Keratinocyte (primary cell): ENCODE measurements at regions not wholly inside any gene's neighbourhood (a gene's known extent, or its start where the extent isn't known, plus 50 kb on each side); places are given as distances from the start of the nearest gene placed in this dataset.

Experiments used
- DNase-seq: peaks from one replicate; pipeline ENCODE4 v3.0.0-alpha.2; 2011; ENCODE audit warnings: low read depth, missing footprints, low spot score
- FAIRE-seq: peaks from 2 replicates; lab custom pipeline; 2011; peaks lifted over from hg19 to GRCh38; lab: Jason Lieb, UNC
- H2AFZ ChIP-seq: 2 replicates; pipeline ENCODE4 v1.6.0; 2012; ENCODE audit warnings: low read length, control low read depth, inconsistent platforms; ENCODE audit not compliant: control insufficient read depth
- H3K27ac ChIP-seq: 2 replicates; pipeline ENCODE4 v1.5.1; 2011; ENCODE audit warnings: low read length; ENCODE audit not compliant: control insufficient read depth, insufficient read depth
- H3K27me3 ChIP-seq: 3 replicates; pipeline ENCODE4 v1.6.0; 2011; ENCODE audit warnings: low read length; ENCODE audit not compliant: control insufficient read depth, insufficient read depth; ENCODE audit errors: extremely low read depth
- H3K36me3 ChIP-seq, 2 experiments: 2 replicates in 1 of 2; 3 replicates in 1 of 2; pipeline ENCODE4 v1.5.1; 2011; ENCODE audit warnings: low read length in 2 of 2, mild to moderate bottlenecking in 1 of 2; ENCODE audit not compliant: control insufficient read depth in 2 of 2, insufficient read depth in 2 of 2; ENCODE audit errors: extremely low read depth in 1 of 2
- H3K4me1 ChIP-seq: 3 replicates; pipeline ENCODE4 v1.5.1; 2011; ENCODE audit warnings: low read length; ENCODE audit not compliant: control insufficient read depth, insufficient read depth; ENCODE audit errors: extremely low read depth
- H3K4me2 ChIP-seq: 3 replicates; pipeline ENCODE4 v1.6.0; 2011; ENCODE audit warnings: low read depth, low read length; ENCODE audit not compliant: control insufficient read depth, insufficient read depth; ENCODE audit errors: extremely low read depth
- H3K4me3 ChIP-seq, 3 experiments: fragments of 200-600 bp in 1 of 3; sonication (generic) in 1 of 3; 2 replicates in 2 of 3; 3 replicates in 1 of 3; pipeline ENCODE4 v1.5.1; 2011 to 2016; ENCODE audit warnings: low read length in 3 of 3, mild to moderate bottlenecking in 3 of 3, control low read depth in 2 of 3, inconsistent platforms in 1 of 3, low read depth in 1 of 3, mixed read lengths in 1 of 3, mixed run types in 1 of 3, moderate library complexity in 1 of 3; ENCODE audit not compliant: control insufficient read depth in 2 of 3, insufficient read depth in 2 of 3; ENCODE audit errors: extremely low read depth in 1 of 3
- H3K79me2 ChIP-seq: 2 replicates; pipeline ENCODE4 v1.6.0; 2012; ENCODE audit warnings: low read length; ENCODE audit not compliant: control insufficient read depth, insufficient read depth
- H3K9ac ChIP-seq: 3 replicates; pipeline ENCODE4 v1.6.0; 2011; ENCODE audit warnings: low read length; ENCODE audit not compliant: control insufficient read depth, insufficient read depth; ENCODE audit errors: extremely low read depth
- H3K9me1 ChIP-seq: 3 replicates; pipeline ENCODE4 v1.6.0; 2011; ENCODE audit warnings: low read length; ENCODE audit not compliant: control insufficient read depth, insufficient read depth; ENCODE audit errors: extremely low read depth
- H3K9me3 ChIP-seq: 2 replicates; pipeline ENCODE4 v1.5.1; 2012; ENCODE audit warnings: low read depth, low read length; ENCODE audit not compliant: control insufficient read depth
- H4K20me1 ChIP-seq: 3 replicates; pipeline ENCODE4 v1.6.0; 2011; ENCODE audit warnings: low read length; ENCODE audit not compliant: control insufficient read depth, insufficient read depth; ENCODE audit errors: extremely low read depth
- CTCF ChIP-seq, 3 experiments: IDR thresholded peaks in 1 of 3; conservative IDR thresholded peaks in 1 of 3; optimal IDR thresholded peaks in 1 of 3; 2 replicates in 2 of 3; 3 replicates in 1 of 3; pipeline versions ENCODE3 to v1.5.1; 2011; ENCODE audit warnings: low read length in 3 of 3, mild to moderate bottlenecking in 3 of 3, moderate library complexity in 2 of 3, control low read depth in 1 of 3, inconsistent platforms in 1 of 3; ENCODE audit not compliant: insufficient read depth in 2 of 3; ENCODE audit errors: extremely low read depth in 1 of 3
- EZH2 ChIP-seq: IDR thresholded peaks from one replicate; pipeline ENCODE4 v1.6.1; 2012; ENCODE audit warnings: inconsistent platforms, mild to moderate bottlenecking, low read length, moderate library complexity
- dilution Hi-C: fragments of 300-500 bp; cut with MboI; formaldehyde crosslinking; loops from one replicate; pipeline ENCODE4 v1.7.0; 2020; ENCODE audit warnings: low sequenced_read_pairs; ENCODE audit not compliant: extremely low pct_ligation_motif_present

DNA sequence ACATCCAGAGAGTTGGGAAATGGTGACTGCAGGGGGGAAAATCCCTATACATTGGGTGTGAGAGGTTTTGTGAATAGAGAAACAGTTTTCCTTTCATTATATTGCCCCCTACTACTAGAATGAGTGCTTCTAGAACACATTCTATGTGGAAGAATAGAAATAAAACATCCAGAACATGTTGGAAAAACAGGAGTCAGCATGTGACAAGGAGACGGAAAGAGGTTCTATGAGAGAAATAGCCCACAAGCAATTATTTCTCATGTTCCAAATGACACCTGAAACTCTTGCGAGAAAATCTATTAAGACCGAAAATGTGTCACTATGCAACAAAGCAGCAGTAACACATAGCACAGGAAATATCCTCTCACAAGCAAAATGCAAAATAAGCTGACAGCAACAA is 202.7 kb upstream of the SPOPL start:
- no peaks in the 10 kb centered on the region for H3K79me2 ChIP-seq
- H3K27me3 ChIP-seq = no peaks in the 10 kb centered on the region
- H3K9ac ChIP-seq = no peak overlapping the region
- dilution Hi-C loops = no loop called here
- H4K20me1 ChIP-seq = no peaks in the 10 kb centered on the region
- H3K9me1 ChIP-seq = no peaks in the 10 kb centered on the region
- H3K4me3 ChIP-seq = no peak overlapping the region
- FAIRE-seq (no peak), DNase-seq (no peak)
- no peaks in the 10 kb centered on the region for H3K9me3 ChIP-seq
- H3K4me1 ChIP-seq = peaks cover 11% of the 10 kb centered on the region
- no peaks in the 10 kb centered on the region for H3K36me3 ChIP-seq
- no peak overlapping the region for H3K27ac ChIP-seq
- no peak overlapping the region for H3K4me2 ChIP-seq
- TF ChIP-seq CTCF (optimal IDR thresholded peaks at IDR 0.05 in 1 of 3, IDR thresholded peaks at IDR 0.05 in 1 of 3, conservative IDR thresholded peaks at IDR 0.05 in 1 of 3; ENCODE audit: extremely low read depth in 1 of 3, insufficient read depth in 2 of 3, low read length in 3 of 3) = no peak
- H2AFZ ChIP-seq = no peak overlapping the region

GRCh38 chr2:138306626-138307025 is 194.9 kb upstream of the SPOPL start:
- FAIRE-seq (no peak), DNase-seq (no peak)
- TF ChIP-seq CTCF (optimal IDR thresholded peaks at IDR 0.05 in 1 of 3, IDR thresholded peaks at IDR 0.05 in 1 of 3, conservative IDR thresholded peaks at IDR 0.05 in 1 of 3; ENCODE audit: extremely low read depth in 1 of 3, insufficient read depth in 2 of 3, low read length in 3 of 3) (no peak), EZH2 (no peak)
- dilution Hi-C loops = no loop called here
- no peaks in the 10 kb centered on the region for H3K27me3 ChIP-seq
- no peaks in the 10 kb centered on the region for H3K9me1 ChIP-seq
- H3K9ac ChIP-seq = no peak overlapping the region
- no peak overlapping the region for H2AFZ ChIP-seq
- H3K36me3 ChIP-seq = no peaks in the 10 kb centered on the region
- no peaks in the 10 kb centered on the region for H3K4me1 ChIP-seq
- H3K9me3 ChIP-seq = no peaks in the 10 kb centered on the region
- H4K20me1 ChIP-seq = no peaks in the 10 kb centered on the region
- no peak overlapping the region for H3K4me2 ChIP-seq
- H3K79me2 ChIP-seq = no peaks in the 10 kb centered on the region
- H3K27ac ChIP-seq = no peak overlapping the region
- H3K4me3 ChIP-seq = no peak overlapping the region
